PC-9 (cell line): ENCODE measurements at regions not wholly inside any gene's neighbourhood (a gene's known extent, or its start where the extent isn't known, plus 50 kb on each side); places are given as distances from the start of the nearest gene placed in this dataset.

Source experiments
- BruUV-seq: library from RNA; stranded (reverse); fragments of 400-500 nt; replicated peaks from 2 replicates; lab custom pipeline; 2021; lab: Mats Ljungman, UMichigan
- CTCF ChIA-PET: fragments of 300-600 bp; sonication (Branson Sonifier 250); formaldehyde crosslinking; loops from one replicate; lab custom pipeline; 2022; ENCODE audit warnings: antibody characterized with exemption; lab: Charles Lee
- POLR2A ChIA-PET: fragments of 300-600 bp; sonication (Branson Sonifier 250); formaldehyde crosslinking; loops from one replicate; lab custom pipeline; 2022; ENCODE audit warnings: antibody characterized with exemption; ENCODE audit not compliant: unreplicated experiment; lab: Charles Lee
- DNase-seq, 2 experiments: peaks; one replicate each; pipeline versions ENCODE4 v3.0.0 to v3.0.0-alpha.2; 2015 to 2022; ENCODE audit warnings: mixed read lengths in 1 of 2
- H2AFZ ChIP-seq: fragments of 200-600 bp; sonication (generic); 2 replicates; pipeline ENCODE4 v1.8.1; 2017; ENCODE audit warnings: antibody characterized with exemption
- H3F3A ChIP-seq: fragments of 200-600 bp; sonication (generic); 2 replicates; pipeline ENCODE4 v1.8.1; 2017; ENCODE audit warnings: antibody characterized with exemption, mild to moderate bottlenecking, low read depth; ENCODE audit not compliant: insufficient read depth
- H3K27ac ChIP-seq: fragments of 200-600 bp; sonication (generic); 2 replicates; pipeline ENCODE4 v1.6.1; 2016; ENCODE audit warnings: mixed run types
- H3K27me3 ChIP-seq: fragments of 200-600 bp; sonication (generic); 2 replicates; pipeline ENCODE4 v1.6.1; 2016; ENCODE audit warnings: low read depth, mixed run types; ENCODE audit not compliant: insufficient read depth
- H3K36me3 ChIP-seq: fragments of 200-600 bp; sonication (generic); 2 replicates; pipeline ENCODE4 v1.6.1; 2016; ENCODE audit warnings: low read depth, mixed run types
- H3K4me1 ChIP-seq: fragments of 200-600 bp; sonication (generic); replicated peaks from 2 replicates; pipeline ENCODE4 v1.6.1; 2016; ENCODE audit warnings: mixed run types; ENCODE audit not compliant: insufficient read depth
- H3K4me2 ChIP-seq: fragments of 200-600 bp; sonication (generic); 2 replicates; pipeline ENCODE4 v1.6.1; 2017; ENCODE audit warnings: mixed run types
- H3K4me3 ChIP-seq: fragments of 200-600 bp; sonication (generic); 2 replicates; pipeline ENCODE4 v1.6.1; 2016; ENCODE audit warnings: mixed run types
- H3K79me2 ChIP-seq: fragments of 200-600 bp; sonication (generic); 2 replicates; pipeline ENCODE4 v1.6.1; 2017; ENCODE audit warnings: low read depth, mixed run types
- H3K9me2 ChIP-seq: fragments of 200-600 bp; sonication (generic); 2 replicates; pipeline ENCODE4 v1.8.1; 2017; ENCODE audit warnings: mild to moderate bottlenecking; ENCODE audit not compliant: insufficient read depth
- H3K9me3 ChIP-seq: fragments of 200-600 bp; sonication (generic); 2 replicates; pipeline ENCODE4 v1.8.1; 2016; ENCODE audit warnings: low read depth; ENCODE audit not compliant: insufficient read depth
- H4K20me1 ChIP-seq: fragments of 200-600 bp; sonication (generic); 2 replicates; pipeline ENCODE4 v1.8.1; 2017; ENCODE audit not compliant: insufficient read depth
- EZH2 ChIP-seq: fragments of 200-600 bp; sonication (generic); IDR thresholded peaks from 2 replicates; pipeline ENCODE4 v1.8.0; 2017; ENCODE audit warnings: antibody characterized with exemption, low read depth
- intact Hi-C: fragments of 100-400 bp; cut with micrococcal nuclease; formaldehyde crosslinking; loops from one replicate; pipeline ENCODE4 v1.10.0; 2022; ENCODE audit not compliant: unreplicated experiment
- TF ChIP-seq, protein P1 (sequence below): fragments of 200-600 bp; sonication (generic); conservative IDR thresholded peaks from 2 replicates; pipeline ENCODE4 v1.6.1; 2017; ENCODE audit warnings: mixed run types, antibody characterized with exemption, mild to moderate bottlenecking, moderate library complexity

DNA sequence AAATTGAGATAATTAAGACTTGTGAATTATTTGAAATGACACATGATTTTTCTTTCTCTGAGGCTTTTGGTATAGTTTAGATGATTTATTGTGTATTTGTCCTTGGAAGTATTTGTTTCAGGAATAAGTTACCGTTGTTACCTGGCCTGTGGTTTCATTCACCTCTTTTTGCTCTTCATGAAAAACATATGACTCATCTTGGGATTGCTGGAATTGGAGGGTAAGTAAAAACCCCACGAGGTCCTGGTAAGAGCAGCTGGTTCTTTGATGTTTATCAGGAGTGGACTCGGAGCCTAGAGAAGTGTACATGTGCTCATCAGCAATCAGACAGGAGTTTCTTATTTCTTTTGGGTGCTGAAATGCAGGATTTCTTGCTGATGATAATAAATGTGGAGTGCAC, 275.3 kb downstream of the PSAT1 start:
- intact Hi-C loops, result no loop called here
- POLR2A ChIA-PET, result no interaction called here
- Histone ChIP-seq H3K36me3 (no peaks in the 10 kb centered on the region), H3K4me1 (no peaks in the 10 kb centered on the region), H3K4me2 (no peak overlapping the region), H3K9me2 (no peaks in the 10 kb centered on the region), H3K4me3 (no peak overlapping the region), H3K27me3 (no peaks in the 10 kb centered on the region; the same call in 1 of the 2 replicates), H3K27ac (no peak overlapping the region), H3K79me2 (no peaks in the 10 kb centered on the region), H2AFZ (no peak overlapping the region), H3F3A (no peaks in the 10 kb centered on the region), H4K20me1 (no peaks in the 10 kb centered on the region), H3K9me3 (no peaks in the 10 kb centered on the region)
- TF ChIP-seq EZH2, result no peak
- TF ChIP-seq, protein P1, sequence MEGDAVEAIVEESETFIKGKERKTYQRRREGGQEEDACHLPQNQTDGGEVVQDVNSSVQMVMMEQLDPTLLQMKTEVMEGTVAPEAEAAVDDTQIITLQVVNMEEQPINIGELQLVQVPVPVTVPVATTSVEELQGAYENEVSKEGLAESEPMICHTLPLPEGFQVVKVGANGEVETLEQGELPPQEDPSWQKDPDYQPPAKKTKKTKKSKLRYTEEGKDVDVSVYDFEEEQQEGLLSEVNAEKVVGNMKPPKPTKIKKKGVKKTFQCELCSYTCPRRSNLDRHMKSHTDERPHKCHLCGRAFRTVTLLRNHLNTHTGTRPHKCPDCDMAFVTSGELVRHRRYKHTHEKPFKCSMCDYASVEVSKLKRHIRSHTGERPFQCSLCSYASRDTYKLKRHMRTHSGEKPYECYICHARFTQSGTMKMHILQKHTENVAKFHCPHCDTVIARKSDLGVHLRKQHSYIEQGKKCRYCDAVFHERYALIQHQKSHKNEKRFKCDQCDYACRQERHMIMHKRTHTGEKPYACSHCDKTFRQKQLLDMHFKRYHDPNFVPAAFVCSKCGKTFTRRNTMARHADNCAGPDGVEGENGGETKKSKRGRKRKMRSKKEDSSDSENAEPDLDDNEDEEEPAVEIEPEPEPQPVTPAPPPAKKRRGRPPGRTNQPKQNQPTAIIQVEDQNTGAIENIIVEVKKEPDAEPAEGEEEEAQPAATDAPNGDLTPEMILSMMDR, result no peak
- BruUV-seq, result no TSS peak
- CTCF ChIA-PET, result no interaction called here
- no peak for DNase-seq

DNA sequence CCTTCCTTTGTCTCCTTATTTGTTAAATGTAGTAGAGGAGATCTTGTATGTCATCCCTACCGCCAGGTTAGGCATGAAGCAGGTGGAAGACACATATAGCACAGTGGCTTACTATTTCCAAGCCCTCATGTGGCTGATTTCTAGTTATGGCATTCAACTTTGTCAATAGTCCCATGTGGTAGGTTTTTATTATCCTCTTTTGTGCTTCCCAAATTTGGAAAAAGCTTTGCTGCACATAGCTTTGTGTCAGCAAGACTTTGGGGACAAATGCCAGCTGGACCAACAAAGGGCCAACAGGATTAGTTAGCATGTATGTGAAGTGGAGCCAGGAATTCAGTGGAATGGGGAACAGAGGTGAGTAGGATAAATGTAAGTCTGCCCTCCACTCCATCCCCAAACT, 276.3 kb downstream of the PSAT1 start:
- no TSS peak for BruUV-seq
- H2AFZ ChIP-seq, result no peak overlapping the region
- H3F3A ChIP-seq, result no peaks in the 10 kb centered on the region
- H4K20me1 ChIP-seq, result no peaks in the 10 kb centered on the region
- intact Hi-C loops, result no loop called here
- no peaks in the 10 kb centered on the region for H3K36me3 ChIP-seq
- TF ChIP-seq EZH2, result no peak
- TF ChIP-seq, protein P1, result no peak
- H3K9me3 ChIP-seq, result no peaks in the 10 kb centered on the region
- H3K4me2 ChIP-seq, result no peak overlapping the region
- no peaks in the 10 kb centered on the region; the same call in 1 of the 2 replicates for H3K27me3 ChIP-seq
- POLR2A ChIA-PET, result no interaction called here
- CTCF ChIA-PET, result no interaction called here
- no peaks in the 10 kb centered on the region for H3K9me2 ChIP-seq
- H3K27ac ChIP-seq, result no peak overlapping the region
- no peak for DNase-seq
- H3K4me3 ChIP-seq, result no peak overlapping the region
- no peaks in the 10 kb centered on the region for H3K79me2 ChIP-seq
- no peaks in the 10 kb centered on the region for H3K4me1 ChIP-seq

DNA sequence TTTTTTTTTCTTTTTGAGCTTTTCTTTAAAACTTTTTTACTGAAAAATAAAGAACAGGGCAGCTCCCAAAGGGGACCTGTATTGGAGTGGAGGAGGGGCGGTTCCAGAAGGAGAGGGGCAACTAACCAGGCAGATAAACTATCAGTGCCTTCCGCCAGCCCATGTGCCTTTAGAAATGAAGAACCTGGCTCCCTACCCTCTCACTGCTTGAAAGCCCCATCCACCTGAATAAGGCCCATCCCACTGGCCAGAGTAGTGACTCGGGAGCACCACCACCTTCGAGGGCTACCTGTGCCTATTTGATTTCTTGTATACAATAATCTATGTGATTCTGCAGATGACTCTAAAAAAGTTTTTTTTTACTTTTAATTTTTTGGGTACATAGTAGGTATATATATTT, 276.7 kb downstream of the PSAT1 start:
- H3K36me3 ChIP-seq, result no peaks in the 10 kb centered on the region
- TF ChIP-seq, protein P1, result no peak
- no peak for TF ChIP-seq EZH2
- H3K4me1 ChIP-seq, result no peaks in the 10 kb centered on the region
- no peaks in the 10 kb centered on the region for H4K20me1 ChIP-seq
- no peak overlapping the region for H3K4me2 ChIP-seq
- BruUV-seq, result no TSS peak
- no peak overlapping the region for H3K4me3 ChIP-seq
- H3K9me3 ChIP-seq, result no peaks in the 10 kb centered on the region
- intact Hi-C loops, result no loop called here
- no peak overlapping the region for H3K27ac ChIP-seq
- ChIA-PET POLR2A (no interaction called here), CTCF (interaction anchor here (0.6 kb wide), 1 partner anchor 209 kb away, joined by 6 read pairs; no protein-coding TSS in a partner anchor)
- H3K79me2 ChIP-seq, result no peaks in the 10 kb centered on the region
- DNase-seq, result no peak
- H2AFZ ChIP-seq, result no peak overlapping the region
- H3K9me2 ChIP-seq, result no peaks in the 10 kb centered on the region
- H3K27me3 ChIP-seq, result no peaks in the 10 kb centered on the region; the same call in 1 of the 2 replicates
- no peaks in the 10 kb centered on the region for H3F3A ChIP-seq
